OCI-LY7 (cell line): ENCODE measurements at regions not wholly inside any gene's neighbourhood (a gene's known extent, or its start where the extent isn't known, plus 50 kb on each side); places are given as distances from the start of the nearest gene placed in this dataset.

Experiments used
- EZH2phosphoT487 ChIP-seq: fragments of 200-600 bp; sonication (generic); IDR thresholded peaks from 2 replicates; pipeline ENCODE4 v1.6.1; 2018; ENCODE audit warnings: low read depth, borderline replicate concordance, mild to moderate bottlenecking, mixed run types, antibody characterized with exemption, low read length, moderate library complexity, mixed read lengths
- TF ChIP-seq, protein P1 (sequence below): fragments of 200-600 bp; sonication (generic); conservative IDR thresholded peaks from 2 replicates; pipeline ENCODE4 v1.5.1; 2014; ENCODE audit warnings: mild to moderate bottlenecking, antibody characterized with exemption, low read length, moderate library complexity, mixed read lengths

DNA sequence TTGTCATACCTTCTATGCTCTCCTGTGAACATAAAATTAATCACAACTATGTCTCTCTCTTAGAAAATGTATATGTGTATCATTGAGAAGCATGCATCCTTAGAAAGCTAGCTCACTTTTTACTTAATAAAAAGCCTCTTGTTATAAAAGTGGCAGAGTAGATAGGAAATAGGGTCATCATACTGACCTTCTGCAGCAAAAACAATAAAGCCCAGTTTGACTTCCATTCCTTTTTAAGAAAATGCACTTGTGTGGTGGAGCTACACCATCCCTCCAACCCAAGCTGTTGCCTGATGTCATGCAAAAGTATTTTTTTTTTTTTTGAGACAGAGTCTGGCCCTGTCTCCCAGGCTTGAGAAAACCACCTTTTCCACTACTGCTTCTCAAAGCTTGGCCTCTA is 393.3 kb downstream of the LIG4 start:
- TF ChIP-seq, protein P1, sequence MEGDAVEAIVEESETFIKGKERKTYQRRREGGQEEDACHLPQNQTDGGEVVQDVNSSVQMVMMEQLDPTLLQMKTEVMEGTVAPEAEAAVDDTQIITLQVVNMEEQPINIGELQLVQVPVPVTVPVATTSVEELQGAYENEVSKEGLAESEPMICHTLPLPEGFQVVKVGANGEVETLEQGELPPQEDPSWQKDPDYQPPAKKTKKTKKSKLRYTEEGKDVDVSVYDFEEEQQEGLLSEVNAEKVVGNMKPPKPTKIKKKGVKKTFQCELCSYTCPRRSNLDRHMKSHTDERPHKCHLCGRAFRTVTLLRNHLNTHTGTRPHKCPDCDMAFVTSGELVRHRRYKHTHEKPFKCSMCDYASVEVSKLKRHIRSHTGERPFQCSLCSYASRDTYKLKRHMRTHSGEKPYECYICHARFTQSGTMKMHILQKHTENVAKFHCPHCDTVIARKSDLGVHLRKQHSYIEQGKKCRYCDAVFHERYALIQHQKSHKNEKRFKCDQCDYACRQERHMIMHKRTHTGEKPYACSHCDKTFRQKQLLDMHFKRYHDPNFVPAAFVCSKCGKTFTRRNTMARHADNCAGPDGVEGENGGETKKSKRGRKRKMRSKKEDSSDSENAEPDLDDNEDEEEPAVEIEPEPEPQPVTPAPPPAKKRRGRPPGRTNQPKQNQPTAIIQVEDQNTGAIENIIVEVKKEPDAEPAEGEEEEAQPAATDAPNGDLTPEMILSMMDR, result no peak
- TF ChIP-seq EZH2phosphoT487, result no peak
